ENCODE measurements at regions not wholly inside any gene's neighbourhood (a gene's known extent, or its start where the extent isn't known, plus 50 kb on each side); places are given as distances from the start of the nearest gene placed in this dataset.

DNA sequence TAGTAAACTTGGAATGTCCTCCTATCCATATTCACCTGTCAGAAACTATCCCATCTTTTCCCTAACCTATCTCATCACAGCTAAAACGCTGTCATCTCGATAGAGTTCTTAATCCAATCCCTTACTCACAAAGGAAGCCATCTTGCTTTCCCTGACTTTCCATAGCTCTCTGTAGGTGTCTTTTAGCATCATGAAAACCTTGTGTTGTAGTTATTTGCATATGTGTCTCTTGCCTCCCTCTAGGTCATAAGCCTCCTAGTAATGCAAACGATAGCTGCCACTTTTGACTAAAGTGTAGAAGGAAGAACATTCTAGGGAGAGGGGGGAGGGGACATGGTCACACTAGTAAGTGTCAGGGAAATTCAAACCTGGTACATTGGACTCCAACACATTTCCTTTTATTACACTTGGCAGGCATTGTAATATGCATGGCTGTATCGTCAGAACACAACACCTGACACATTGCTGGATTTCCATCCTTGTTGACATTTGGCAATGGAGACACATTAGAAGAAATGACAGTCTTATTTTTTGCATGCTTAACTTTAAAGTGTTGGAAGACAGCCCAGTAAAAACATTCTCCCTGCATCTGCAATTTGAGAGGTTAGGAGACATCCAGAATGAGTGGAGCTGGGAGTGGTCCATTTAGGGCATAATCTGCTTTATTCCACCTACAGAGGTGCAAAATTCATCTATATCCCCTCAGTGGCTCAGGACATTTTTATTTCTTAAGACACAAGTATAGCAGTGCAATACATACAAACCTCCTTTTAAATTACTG is 283.4 kb downstream of the HAO1 start:
- TF ChIP-seq, protein P1, sequence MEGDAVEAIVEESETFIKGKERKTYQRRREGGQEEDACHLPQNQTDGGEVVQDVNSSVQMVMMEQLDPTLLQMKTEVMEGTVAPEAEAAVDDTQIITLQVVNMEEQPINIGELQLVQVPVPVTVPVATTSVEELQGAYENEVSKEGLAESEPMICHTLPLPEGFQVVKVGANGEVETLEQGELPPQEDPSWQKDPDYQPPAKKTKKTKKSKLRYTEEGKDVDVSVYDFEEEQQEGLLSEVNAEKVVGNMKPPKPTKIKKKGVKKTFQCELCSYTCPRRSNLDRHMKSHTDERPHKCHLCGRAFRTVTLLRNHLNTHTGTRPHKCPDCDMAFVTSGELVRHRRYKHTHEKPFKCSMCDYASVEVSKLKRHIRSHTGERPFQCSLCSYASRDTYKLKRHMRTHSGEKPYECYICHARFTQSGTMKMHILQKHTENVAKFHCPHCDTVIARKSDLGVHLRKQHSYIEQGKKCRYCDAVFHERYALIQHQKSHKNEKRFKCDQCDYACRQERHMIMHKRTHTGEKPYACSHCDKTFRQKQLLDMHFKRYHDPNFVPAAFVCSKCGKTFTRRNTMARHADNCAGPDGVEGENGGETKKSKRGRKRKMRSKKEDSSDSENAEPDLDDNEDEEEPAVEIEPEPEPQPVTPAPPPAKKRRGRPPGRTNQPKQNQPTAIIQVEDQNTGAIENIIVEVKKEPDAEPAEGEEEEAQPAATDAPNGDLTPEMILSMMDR (IDR thresholded peaks at IDR 0.05), result no peak
- no peak for TF ChIP-seq POLR2A (IDR thresholded peaks at IDR 0.05)

All from transverse colon (tissue), 3 donors.